ENCODE measurements at regions not wholly inside any gene's neighbourhood (a gene's known extent, or its start where the extent isn't known, plus 50 kb on each side); places are given as distances from the start of the nearest gene placed in this dataset.

DNA sequence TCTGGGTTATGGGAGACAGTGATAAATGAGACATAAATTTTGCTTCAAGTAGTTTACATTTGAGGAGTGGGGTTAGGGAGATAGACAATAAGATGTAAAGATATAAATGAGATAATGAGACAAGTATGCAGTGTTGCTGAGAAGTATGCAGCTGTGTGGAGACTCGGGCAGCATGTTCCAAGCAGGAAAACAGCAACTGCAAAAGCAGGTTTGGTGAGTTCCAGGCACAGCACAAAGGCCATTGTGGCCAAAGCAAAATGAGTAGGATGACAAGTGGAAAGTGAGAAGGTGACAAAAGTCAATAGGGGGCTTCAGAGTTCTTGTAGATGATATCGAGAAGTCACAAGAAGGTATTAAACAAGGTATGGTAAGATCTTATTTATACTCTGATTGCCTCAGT lies 259.1 kb upstream of the PEX5L start (continued):
- TF ChIP-seq, protein P1, sequence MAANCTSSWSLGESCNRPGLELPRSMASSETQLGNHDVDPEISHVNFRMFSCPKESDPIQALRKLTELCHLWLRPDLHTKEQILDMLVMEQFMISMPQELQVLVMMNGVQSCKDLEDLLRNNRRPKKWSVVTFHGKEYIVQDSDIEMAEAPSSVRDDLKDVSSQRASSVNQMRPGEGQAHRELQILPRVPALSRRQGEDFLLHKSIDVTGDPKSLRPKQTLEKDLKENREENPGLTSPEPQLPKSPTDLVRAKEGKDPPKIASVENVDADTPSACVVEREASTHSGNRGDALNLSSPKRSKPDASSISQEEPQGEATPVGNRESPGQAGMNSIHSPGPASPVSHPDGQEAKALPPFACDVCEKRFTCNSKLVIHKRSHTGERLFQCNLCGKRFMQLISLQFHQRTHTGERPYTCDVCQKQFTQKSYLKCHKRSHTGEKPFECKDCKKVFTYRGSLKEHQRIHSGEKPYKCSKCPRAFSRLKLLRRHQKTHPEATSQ (CRISPR knock-in tag; IDR thresholded peaks at IDR 0.05; ENCODE audit: borderline replicate concordance), result no peak
- no peak for TF ChIP-seq KDM5A (IDR thresholded peaks at IDR 0.05; ENCODE audit: borderline replicate concordance, low read length)
- TF ChIP-seq, protein P2, sequence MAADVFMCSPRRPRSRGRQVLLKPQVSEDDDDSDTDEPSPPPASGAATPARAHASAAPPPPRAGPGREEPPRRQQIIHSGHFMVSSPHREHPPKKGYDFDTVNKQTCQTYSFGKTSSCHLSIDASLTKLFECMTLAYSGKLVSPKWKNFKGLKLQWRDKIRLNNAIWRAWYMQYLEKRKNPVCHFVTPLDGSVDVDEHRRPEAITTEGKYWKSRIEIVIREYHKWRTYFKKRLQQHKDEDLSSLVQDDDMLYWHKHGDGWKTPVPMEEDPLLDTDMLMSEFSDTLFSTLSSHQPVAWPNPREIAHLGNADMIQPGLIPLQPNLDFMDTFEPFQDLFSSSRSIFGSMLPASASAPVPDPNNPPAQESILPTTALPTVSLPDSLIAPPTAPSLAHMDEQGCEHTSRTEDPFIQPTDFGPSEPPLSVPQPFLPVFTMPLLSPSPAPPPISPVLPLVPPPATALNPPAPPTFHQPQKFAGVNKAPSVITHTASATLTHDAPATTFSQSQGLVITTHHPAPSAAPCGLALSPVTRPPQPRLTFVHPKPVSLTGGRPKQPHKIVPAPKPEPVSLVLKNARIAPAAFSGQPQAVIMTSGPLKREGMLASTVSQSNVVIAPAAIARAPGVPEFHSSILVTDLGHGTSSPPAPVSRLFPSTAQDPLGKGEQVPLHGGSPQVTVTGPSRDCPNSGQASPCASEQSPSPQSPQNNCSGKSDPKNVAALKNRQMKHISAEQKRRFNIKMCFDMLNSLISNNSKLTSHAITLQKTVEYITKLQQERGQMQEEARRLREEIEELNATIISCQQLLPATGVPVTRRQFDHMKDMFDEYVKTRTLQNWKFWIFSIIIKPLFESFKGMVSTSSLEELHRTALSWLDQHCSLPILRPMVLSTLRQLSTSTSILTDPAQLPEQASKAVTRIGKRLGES (CRISPR knock-in tag; IDR thresholded peaks at IDR 0.05; ENCODE audit: borderline replicate concordance), result no peak
- TF ChIP-seq ZNF17 (CRISPR knock-in tag; IDR thresholded peaks at IDR 0.05), result no peak
- no peak for TF ChIP-seq TCF7 (IDR thresholded peaks at IDR 0.05; ENCODE audit: low read depth)
- no peak for TF ChIP-seq SMC3 (IDR thresholded peaks at IDR 0.05; ENCODE audit: low read length)

DNA sequence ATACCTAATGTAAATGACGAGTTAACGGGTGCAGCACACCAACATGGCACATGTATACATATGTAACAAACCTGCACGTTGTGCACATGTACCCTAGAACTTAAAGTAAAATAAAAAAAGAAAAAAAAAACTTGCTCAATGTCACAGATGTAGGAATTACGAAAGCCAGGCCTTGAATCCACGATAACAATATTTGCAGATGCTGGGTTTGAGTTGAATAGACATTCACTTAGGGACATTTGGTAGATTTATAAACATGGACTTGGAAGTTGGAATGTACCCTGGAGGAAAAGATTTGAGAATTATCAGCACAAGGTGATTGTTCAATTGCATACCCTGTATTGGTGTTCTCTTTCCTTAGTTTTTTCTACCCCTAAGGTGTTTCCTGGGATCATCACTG lies 260.2 kb upstream of the PEX5L start:
- ChIA-PET POLR2A (no interaction called here), CTCF (ENCODE audit: low intra/inter-chr PET ratio, low total read pairs) (no interaction called here)
- Histone ChIP-seq H2AFZ (ENCODE audit: low read length) (no peak overlapping the region), H3K4me2 (ENCODE audit: low read depth, low read length) (no peak overlapping the region), H3K4me3 (replicated peaks in 1 of 3; ENCODE audit: insufficient read depth in 1 of 3, low read depth in 2 of 3, low read length in 3 of 3) (no peak overlapping the region), H3K36me3 (replicated peaks in 1 of 2; ENCODE audit: control insufficient read depth in 1 of 2, insufficient read depth in 2 of 2, low read length in 2 of 2) (no peaks in the 10 kb centered on the region), H3K27ac (ENCODE audit: extremely low read length, insufficient read depth, low read length) (no peak overlapping the region), H3K9ac (ENCODE audit: insufficient read depth, low read depth, low read length) (no peak overlapping the region), H3K27me3 (ENCODE audit: control insufficient read depth in 1 of 2, insufficient read depth in 2 of 2, low read length in 2 of 2) (no peaks in the 10 kb centered on the region), H3K9me3 (ENCODE audit: low read length) (no peaks in the 10 kb centered on the region), H3K79me2 (ENCODE audit: insufficient read depth, low read length) (no peaks in the 10 kb centered on the region), H4K20me1 (ENCODE audit: insufficient read depth, low read length) (no peaks in the 10 kb centered on the region), H3K4me1 (ENCODE audit: insufficient read depth, low read length) (no peaks in the 10 kb centered on the region)
- no peak for ATAC-seq
- no peak for FAIRE-seq
- intact Hi-C loops (cut with micrococcal nuclease; ENCODE audit: unreplicated experiment) (no loop called here), in situ Hi-C loops (cut with HindIII; ENCODE audit: extremely low pct_ligation_motif_present, low pct_unique_long_range_greater_than_20kb) (no loop called here)
- BruUV-seq (replicated peaks), result no TSS peak
- 2% methylated on average over 5 of the region's 5 CpGs for WGBS (ENCODE audit: low lambda C conversion rate)
- DNase-seq (ENCODE audit: low spot score), result no peak
- TF ChIP-seq KDM2A (CRISPR knock-in tag; IDR thresholded peaks at IDR 0.05; ENCODE audit: borderline replicate concordance, low read depth) (no peak), KDM5B (CRISPR knock-in tag; IDR thresholded peaks at IDR 0.05; ENCODE audit: borderline replicate concordance) (no peak), EHMT2 (IDR thresholded peaks at IDR 0.05; ENCODE audit: borderline replicate concordance, low read depth, low read length) (no peak), HOXA7 (CRISPR knock-in tag; IDR thresholded peaks at IDR 0.05) (no peak), GABPB1 (CRISPR knock-in tag; IDR thresholded peaks at IDR 0.05) (no peak), NFE2L2 (IDR thresholded peaks at IDR 0.05; ENCODE audit: low read length) (no peak)
- TF ChIP-seq, protein P3, sequence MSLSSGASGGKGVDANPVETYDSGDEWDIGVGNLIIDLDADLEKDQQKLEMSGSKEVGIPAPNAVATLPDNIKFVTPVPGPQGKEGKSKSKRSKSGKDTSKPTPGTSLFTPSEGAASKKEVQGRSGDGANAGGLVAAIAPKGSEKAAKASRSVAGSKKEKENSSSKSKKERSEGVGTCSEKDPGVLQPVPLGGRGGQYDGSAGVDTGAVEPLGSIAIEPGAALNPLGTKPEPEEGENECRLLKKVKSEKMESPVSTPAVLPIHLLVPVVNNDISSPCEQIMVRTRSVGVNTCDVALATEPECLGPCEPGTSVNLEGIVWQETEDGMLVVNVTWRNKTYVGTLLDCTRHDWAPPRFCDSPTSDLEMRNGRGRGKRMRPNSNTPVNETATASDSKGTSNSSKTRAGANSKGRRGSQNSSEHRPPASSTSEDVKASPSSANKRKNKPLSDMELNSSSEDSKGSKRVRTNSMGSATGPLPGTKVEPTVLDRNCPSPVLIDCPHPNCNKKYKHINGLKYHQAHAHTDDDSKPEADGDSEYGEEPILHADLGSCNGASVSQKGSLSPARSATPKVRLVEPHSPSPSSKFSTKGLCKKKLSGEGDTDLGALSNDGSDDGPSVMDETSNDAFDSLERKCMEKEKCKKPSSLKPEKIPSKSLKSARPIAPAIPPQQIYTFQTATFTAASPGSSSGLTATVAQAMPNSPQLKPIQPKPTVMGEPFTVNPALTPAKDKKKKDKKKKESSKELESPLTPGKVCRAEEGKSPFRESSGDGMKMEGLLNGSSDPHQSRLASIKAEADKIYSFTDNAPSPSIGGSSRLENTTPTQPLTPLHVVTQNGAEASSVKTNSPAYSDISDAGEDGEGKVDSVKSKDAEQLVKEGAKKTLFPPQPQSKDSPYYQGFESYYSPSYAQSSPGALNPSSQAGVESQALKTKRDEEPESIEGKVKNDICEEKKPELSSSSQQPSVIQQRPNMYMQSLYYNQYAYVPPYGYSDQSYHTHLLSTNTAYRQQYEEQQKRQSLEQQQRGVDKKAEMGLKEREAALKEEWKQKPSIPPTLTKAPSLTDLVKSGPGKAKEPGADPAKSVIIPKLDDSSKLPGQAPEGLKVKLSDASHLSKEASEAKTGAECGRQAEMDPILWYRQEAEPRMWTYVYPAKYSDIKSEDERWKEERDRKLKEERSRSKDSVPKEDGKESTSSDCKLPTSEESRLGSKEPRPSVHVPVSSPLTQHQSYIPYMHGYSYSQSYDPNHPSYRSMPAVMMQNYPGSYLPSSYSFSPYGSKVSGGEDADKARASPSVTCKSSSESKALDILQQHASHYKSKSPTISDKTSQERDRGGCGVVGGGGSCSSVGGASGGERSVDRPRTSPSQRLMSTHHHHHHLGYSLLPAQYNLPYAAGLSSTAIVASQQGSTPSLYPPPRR (CRISPR knock-in tag; IDR thresholded peaks at IDR 0.05; ENCODE audit: borderline replicate concordance), result no peak
- TF ChIP-seq, protein P4, sequence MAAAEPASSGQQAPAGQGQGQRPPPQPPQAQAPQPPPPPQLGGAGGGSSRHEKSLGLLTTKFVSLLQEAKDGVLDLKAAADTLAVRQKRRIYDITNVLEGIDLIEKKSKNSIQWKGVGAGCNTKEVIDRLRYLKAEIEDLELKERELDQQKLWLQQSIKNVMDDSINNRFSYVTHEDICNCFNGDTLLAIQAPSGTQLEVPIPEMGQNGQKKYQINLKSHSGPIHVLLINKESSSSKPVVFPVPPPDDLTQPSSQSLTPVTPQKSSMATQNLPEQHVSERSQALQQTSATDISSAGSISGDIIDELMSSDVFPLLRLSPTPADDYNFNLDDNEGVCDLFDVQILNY (CRISPR knock-in tag; conservative IDR thresholded peaks at IDR 0.05), result no peak
